ENCODE measurements at regions not wholly inside any gene's neighbourhood (a gene's known extent, or its start where the extent isn't known, plus 50 kb on each side); places are given as distances from the start of the nearest gene placed in this dataset.

DNA sequence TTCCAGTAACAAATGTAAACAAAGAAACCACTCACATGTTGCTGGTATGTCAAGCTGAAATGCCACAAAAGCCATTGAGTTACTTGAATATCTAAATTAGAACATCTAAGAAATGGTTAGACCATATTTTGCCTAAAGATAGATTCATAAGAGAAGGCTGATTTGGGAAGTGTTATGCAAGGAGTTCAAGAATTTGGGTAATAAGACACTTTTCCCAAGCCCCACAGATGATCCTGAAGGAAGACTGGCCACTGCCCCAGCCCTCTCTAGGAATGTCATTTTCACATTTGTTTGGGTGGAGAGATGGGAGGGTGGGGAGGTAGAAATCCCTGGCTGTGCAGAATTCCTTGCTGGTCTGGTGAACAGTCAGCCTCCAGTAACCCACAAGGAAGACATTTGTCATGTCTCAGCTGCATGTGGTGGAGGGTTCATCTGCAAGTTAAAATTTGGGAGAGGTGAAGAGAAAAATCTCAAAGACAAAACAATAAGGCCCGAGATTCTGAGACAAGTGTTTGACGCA, 427.2 kb upstream of the KLF6 start:
- intact Hi-C loops (cut with micrococcal nuclease), result no loop called here

DNA sequence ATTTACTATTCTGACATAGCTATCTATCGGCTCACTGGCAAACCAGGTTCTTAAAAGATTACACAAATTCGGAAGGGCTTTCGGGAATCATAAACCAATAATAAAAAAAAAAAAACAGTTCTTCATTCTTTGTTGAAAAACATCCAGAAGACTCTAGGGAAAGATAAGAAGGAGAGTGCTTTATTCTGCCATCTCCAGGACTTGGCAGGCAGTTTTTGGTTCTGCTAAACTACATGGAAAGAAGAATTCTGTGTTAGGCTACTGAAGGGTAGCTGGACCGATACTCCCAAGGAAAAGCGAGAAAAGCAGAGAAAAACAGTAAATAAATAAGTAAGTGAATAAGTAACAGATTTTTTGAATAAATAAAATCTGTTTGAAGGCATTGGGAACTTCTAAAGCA, 423.5 kb upstream of the KLF6 start:
- intact Hi-C loops (cut with micrococcal nuclease), result no loop called here

DNA sequence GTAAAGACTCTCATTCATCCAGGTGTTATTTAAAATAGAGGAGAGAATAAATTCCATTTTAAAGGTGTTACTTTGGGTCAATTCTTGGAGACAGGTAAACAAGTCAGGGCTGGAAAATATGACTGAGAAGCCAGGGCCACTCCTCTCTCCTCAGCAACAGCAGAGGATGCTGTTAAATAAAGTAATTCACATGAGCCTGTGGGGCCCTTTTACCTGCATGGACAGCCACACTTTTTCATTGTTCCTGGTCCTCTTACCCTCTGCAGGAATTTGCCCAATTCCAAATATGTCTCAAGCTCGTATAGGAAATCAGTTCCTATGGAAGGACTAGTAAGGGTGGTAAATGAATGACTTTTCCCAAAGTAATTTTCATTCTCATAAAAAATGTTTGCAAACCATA, 420.1 kb upstream of the KLF6 start:
- intact Hi-C loops (cut with micrococcal nuclease), result no loop called here

DNA sequence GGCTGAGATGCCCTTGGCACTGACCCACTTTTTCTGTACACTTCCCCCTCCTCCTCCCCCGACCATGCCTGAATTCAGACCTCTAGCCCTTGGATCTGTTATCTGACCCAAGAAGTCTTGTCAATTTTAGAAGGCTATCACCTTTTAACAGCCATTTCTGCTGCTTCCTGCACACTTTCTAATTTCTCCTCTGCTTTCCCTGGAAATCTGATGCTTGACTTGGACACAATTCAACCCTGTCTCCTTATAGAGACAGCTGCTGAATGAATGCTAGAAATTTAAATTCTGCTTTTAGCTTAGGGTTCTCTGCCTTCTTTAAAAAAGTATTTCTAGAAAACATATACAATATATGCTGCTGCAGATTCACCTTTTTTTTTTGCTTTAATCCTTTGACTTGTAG, 417.9 kb upstream of the KLF6 start:
- intact Hi-C loops (cut with micrococcal nuclease), result no loop called here

DNA sequence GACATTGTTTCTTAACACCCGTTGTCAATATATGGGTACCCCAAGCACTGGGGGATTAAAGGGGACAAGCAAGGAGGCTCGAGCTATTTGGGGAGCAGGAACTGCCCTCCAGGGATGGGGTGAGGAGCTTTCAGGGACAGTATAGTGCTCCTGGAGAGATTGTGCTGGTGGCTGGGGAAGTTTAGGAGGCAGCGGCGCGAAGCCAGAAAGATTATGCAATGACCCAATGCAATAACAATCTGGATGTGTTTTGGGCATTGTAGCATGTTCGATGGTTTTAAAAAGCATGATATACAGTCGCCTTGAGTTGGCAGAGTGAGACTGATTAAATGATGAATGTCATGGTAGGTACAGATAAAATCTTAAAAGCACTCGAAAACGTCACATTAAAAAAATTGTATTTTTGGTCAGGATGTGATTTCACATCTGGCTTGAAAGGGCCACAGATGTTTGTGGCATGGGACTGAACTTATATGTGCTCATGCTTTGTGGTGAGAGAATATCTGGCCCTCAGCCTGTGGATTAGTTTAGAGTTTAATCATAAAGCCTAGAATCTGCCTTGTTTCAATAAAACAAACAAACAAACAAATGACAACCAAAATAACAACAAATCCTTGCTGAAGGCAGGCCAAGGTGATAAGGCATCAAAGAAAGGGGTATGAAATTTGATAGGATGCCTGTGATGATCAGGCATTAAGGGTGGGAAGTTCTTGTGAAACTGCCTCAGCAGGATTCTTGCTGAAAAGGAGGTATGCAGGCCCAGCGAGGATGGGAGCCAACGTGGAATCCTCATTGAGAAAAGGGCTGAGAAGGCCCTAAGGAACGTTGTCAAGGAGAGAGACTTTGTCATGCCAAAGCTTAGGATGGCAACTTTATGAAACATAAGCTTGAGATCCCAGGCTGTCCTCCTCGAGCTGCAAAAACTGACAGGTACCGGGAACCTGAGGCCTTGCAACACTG, 417.1 kb upstream of the KLF6 start:
- intact Hi-C loops (cut with micrococcal nuclease), result no loop called here

DNA sequence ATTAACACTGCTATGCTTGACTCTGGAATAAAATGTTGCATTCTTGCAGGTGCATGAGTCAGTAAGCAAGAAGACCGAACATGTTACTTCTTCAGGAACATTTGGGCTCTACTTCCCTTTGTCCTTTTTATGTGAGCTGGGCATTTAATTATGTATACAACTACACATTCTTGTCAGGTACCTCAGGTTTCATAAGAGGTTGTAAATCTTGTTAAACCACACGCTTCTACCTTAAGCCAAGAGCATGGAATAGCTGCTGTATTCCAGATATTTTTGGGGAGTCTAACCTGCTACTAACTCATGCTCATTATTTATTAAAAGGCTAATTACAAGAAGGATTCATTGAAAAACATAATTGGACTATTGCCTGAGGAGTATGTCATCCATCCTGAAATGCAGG, 414.2 kb upstream of the KLF6 start:
- intact Hi-C loops (cut with micrococcal nuclease), result no loop called here

DNA sequence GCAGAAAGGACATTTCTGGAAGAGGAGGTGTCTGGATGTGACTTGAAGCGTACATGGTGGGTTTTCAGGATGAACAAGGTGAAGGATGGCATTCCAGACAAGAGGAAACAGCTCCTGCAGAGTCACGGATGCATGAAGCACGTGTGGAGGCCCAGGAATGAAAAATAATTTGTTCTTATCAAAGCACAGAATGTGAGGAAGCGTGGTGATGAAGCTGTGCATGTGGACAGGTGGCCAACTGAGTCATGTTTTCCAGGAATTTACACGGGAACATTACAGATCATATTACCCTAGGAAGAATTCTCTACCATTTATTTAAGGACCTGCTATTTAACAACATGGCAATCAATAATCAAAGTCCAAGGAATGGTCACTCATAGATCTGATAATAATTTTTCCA, 413.2 kb upstream of the KLF6 start:
- intact Hi-C loops (cut with micrococcal nuclease), result no loop called here

DNA sequence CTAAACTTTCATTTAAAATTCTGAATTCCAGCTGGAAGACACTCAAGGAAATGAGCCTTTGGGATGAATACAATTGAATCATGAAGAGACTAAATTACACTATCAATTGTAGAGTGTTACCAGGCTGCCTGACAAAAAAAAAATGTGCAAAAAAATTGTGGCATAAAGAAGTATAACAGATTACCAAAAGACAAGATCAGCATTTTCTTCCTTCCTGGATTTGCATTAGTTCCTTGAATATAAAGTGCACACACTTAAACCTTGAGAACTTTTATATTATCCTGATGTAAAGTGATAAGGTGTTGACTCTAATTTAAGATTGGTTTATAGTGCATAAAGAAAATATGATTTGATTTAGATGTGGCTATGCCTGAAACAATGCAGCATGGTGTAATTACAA, 412.7 kb upstream of the KLF6 start:
- intact Hi-C loops (cut with micrococcal nuclease), result no loop called here

DNA sequence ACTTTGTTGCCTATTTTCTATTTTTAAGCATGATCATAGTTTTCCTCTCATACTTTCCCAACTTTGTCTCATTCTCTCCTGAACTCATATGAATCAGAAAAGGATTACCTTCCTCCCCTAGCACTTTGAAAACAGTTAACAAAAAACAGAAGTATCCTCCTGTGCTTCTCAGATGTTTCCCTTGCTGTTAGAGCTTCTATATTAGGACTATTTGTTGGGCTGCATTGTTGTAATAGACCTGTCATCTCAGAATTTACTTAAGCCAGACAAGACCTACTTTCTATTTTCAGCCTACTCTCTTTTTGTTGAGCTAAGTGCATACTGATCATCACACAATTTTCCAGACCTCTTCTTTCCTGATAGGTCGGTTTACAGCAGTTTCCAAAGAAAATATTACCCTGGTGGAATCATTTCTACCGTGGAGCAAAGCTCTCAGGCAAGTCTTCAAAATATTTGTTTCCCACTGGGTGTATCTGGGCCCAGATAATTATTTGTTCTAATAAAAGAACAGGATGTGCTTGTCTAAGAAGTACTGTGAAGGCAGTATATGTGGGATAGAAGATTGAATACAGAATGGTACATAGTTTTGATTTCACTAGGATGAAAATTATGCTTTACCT, 411.9 kb upstream of the KLF6 start:
- intact Hi-C loops (cut with micrococcal nuclease), result no loop called here

DNA sequence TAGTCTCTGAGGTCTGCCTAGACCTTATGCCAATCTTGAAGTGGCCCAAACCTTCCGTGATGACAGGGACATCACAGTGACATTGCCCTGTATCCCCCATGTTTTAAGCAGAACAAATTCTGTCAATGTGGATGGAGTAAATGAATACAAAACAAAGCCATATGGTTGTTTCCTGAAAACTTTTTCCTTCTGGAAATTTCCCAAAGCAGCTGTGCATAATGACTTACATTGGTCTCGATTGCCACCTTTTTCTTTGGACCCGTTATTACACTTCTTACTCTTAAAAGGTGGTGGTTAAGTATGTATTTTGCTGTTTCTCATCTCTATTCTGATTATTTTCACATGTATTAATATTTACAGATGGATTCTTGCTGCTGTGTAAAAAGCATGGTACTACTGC, 411.2 kb upstream of the KLF6 start:
- intact Hi-C loops (cut with micrococcal nuclease), result no loop called here

DNA sequence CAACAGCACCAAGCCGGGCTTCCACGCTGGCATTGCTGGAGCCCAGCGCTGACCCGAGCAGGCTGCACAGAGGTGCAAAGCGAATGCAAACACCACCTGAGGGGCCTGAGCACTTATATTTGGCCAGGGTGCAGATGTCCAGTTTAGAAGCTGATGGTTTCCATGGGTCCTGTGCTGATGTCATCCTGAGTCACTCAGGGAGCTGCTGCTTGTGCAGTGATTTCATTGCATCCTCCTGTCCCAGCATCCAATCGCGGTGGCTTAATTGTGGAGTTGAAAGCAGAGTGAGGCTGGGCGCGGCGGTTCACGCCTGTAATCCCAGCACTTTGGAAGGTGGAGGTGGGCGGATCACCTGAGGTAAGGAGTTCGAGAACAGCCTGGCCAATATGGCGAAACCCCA, 410.2 kb upstream of the KLF6 start:
- intact Hi-C loops (cut with micrococcal nuclease), result no loop called here

DNA sequence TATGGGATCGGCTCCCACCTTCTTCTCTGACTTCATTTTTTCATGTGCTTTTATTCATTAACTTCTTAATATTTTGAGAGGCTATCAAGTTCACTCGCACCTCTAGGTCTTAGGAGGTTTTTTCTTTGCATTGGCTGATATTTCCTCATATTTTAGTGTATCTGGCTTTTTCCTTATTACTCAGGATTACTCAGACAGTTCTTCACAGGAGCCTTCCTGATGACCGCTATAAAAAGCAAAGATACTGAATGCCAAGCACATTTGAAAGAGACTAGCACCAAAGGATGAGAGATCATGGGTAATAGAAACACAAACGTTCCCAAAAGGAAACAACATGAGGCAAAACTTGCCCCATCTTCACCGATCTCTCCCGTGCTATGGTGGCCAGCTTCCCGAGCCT, 409.2 kb upstream of the KLF6 start:
- intact Hi-C loops (cut with micrococcal nuclease), result no loop called here

DNA sequence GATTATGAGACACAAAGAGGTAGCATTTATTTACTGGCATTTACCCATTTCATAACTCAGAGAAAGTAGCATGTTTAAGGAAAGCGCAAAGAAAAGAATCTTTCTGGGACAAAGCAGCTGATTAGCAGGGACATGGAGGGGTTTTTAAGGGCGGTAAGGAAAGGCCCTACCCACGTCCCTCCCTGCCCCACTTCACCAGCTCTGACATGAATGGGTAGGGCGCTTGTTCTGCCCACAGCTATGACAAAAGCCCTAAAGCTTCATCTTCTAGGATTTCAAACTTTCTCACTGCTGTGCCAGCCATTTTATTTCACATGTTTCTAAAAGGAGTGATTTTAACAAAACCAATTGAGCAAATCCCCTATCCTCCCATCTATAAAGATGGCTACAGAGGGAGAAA, 406.9 kb upstream of the KLF6 start:
- intact Hi-C loops (cut with micrococcal nuclease), result no loop called here

DNA sequence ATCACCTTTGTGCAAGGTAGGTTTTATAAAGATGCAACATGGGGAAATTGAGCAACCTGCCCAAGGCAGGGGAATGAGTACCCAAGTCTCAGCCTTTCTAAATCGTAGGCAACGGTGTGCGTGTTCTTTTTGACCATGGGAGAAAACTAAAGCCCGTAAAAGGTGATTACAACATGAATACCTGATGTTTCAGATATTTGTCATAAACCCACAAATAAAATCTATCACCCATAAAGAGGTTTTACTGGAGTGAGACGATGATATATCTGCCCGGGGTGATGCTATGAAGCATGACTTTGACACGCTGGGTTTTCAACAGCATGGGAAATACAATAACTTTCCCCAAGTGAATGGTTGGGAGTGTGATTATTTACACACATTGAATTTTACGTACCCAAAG, 406.3 kb upstream of the KLF6 start:
- intact Hi-C loops (cut with micrococcal nuclease), result no loop called here

DNA sequence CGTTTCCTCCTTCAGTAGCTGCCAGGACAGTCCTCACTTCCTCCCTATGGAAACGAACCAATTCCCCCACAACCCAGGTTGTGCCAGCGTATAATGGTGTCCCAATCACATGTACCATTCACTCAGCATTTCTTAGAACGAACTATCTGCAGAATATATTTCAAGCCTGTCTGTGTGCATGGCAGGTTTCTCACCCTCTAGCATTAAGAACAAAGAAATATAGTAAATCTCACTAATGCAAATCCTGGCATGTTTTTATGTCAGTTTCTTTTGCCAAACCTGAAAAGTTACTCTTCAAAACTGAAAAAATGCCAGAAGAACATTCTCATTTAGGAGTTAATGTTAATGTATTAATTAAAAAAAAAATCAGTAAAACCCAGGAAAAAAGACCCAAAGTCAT, 405.9 kb upstream of the KLF6 start:
- intact Hi-C loops (cut with micrococcal nuclease), result no loop called here

DNA sequence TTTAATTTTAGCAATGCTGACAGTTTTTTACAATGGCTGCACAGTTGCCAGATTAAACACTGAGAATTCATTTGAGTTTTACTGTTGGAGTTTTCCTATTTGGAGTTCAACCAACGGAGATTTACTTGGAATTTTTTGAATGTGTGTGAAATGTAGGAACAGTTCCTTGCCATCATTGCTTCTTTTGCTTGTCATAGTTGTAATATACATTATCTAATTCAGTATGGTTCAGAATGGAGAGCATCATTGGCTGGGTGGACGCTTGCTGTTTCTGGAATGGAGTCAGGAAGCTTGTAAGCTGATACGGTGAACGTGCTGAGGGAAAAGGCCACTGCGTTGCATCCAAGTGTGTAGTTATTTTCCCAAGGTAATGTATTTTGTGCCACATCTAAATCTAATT, 404.3 kb upstream of the KLF6 start:
- intact Hi-C loops (cut with micrococcal nuclease), result no loop called here

DNA sequence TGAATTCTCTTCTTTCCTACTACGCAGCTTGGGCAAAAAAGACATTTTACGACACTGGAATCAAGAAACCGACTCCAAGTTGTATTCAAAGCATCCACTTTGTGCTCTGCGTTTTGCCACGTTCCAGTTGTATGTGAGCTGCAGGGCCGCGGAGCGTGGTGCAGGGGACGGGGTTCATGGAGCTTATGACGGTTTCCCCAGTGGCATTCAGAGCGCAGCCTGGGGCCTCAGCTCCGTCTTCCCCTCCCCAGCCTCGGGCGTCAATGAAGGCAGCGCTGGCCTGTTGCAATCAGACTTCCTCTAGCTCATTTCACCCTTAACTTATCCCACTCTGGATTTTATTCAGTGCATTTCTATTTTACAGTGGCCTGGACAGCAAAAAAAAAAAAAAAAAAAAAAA, 403.4 kb upstream of the KLF6 start:
- intact Hi-C loops (cut with micrococcal nuclease), result no loop called here

DNA sequence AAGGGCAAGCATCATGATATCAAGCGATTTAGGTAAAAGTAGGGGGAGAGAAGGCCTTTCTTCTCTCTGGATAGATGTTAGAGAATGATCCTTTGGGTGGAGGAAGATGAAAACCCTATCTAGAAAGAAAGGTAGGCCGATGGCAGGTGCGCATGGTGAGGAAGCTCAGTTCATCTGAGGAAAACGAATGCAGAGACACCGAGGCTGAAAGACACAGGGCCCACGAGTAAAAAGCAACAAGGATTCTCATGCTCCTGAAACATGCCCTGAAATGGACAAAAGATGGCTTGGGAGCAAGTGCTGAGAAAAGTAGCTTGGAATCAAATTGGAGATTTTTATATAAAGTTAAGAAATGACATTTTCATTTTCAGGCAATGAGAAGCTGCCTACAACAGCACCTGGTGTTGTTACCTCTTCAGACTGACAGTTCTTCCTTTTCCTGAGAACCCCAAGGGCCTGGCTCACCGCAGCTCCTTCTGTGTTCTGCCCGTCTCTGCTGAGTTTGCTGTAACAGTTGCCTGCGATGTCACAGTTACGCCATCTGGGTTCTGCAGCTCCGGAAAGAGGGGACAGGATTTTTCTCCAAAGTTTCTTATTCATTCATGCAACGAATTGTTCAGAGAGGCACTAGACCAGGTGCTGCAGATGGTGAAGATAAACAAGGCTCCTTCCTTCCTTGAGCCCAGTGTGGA, 402.0 kb upstream of the KLF6 start:
- intact Hi-C loops (cut with micrococcal nuclease), result no loop called here

DNA sequence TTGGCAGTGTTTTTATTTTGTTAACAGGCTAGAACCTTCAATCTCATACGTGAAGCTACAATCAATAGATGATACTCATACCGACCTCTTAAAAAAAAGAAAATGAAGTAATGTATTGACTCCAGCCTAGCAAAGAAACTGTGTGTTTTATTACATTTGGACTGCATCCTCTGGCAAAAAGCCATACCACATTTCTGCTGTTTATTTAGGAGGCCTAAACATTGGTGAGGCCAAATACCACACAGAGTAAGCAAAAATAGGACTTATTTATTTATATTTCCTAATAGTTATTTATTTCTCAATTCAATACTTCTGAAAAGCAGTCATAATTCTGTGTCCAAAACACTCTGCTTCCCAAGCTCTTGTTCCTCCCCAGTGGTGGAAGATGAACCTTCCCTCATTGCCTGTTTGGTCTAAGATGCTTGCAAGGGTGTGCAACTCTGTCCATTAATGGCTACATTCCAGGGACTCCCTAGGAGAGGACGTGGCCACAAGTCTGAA, 398.8 kb upstream of the KLF6 start:
- intact Hi-C loops (cut with micrococcal nuclease), result no loop called here

DNA sequence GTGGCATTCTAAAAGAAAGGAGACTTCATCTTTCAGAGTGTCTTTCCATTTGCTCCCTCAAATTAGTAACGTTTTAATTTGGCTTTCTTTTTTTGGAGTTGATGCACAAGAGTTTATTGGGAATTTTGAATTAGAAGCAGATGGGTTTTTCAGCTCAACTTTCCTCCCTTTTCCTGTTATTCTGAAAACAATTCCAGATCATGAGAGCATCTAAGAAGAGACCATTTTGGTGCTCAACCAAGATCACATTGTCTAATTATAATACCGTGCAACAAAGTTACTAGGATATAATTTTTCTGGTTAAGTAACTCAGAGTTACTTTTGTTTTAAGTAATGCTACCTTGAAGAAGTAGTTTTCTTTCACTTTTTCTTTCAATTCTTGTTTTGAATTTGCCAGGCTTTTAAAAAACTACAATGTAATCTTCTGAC, 396.6 kb upstream of the KLF6 start:
- intact Hi-C loops (cut with micrococcal nuclease), result no loop called here

DNA sequence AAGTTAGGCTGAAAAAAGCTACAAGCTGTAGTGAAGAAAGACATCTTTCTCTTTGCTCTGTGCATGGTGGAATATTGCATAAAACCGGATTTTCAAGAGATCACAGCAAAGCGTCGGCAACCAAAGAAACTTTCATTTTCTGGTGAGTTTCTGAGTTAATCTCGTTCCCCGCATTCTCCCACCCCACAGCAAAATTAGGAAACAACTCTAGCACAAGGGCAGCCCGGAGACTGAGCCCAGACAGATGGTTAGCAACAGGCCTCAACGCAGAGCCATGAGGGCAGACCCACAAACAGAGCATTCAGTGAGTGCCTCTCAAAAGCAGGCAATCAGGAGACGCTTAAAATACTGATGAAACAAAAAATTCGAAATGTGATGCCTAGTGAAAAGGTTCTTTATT, 396.1 kb upstream of the KLF6 start:
- intact Hi-C loops (cut with micrococcal nuclease), result no loop called here

DNA sequence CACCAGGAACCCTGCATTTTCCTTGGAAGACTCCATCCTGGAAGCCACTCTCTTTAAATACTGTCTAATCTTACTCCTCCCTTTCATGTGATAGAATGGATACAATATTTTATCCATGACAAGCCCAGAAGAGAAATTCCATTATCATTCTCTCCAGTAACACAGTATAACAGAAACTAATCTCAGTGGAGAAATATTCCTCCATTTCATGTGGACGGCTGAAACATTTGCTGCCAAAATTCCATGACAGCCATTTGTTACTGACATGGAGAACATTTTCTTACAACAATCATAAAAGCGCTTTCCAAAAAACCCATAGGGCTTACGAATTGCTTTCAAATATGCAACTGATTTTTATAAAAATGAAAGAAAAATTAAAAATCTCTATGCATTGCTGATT, 392.8 kb upstream of the KLF6 start:
- intact Hi-C loops (cut with micrococcal nuclease), result no loop called here
